A549 (cell line): ENCODE measurements at regions not wholly inside any gene's neighbourhood (a gene's known extent, or its start where the extent isn't known, plus 50 kb on each side); places are given as distances from the start of the nearest gene placed in this dataset.

Experiments used
- ATAC-seq, 2 experiments: fragments of 200-7000 bp in 1 of 2; fragments of >200 bp in 1 of 2; cut with Nextera tagmentation in 1 of 2; cut with Tn5 transposase in 1 of 2; 3 replicates each; pipeline versions ENCODE4 v1.8.0 to v1.9.1; 2018 to 2020; ENCODE audit warnings: mild to moderate bottlenecking in 1 of 2, moderate library complexity in 1 of 2
- CTCF ChIA-PET: fragments of 300-600 bp; sonication (Branson Sonifier 250); formaldehyde crosslinking; extraction: SDS; loops from one replicate; lab custom pipeline; 2021; ENCODE audit warnings: antibody characterized with exemption, inconsistent platforms; lab: Yijun Ruan, JAX
- POLR2A ChIA-PET: fragments of 350-600 bp; formaldehyde crosslinking; extraction: SDS; loops from one replicate; lab custom pipeline; 2021; ENCODE audit warnings: antibody characterized with exemption, inconsistent platforms; lab: Yijun Ruan, JAX
- DNase-seq, 2 experiments: peaks; one replicate each; pipeline versions ENCODE4 v3.0.0 to v3.0.0-alpha.2; 2011 to 2016; ENCODE audit warnings: low read depth in 1 of 2, low spot score in 1 of 2
- FAIRE-seq: peaks from 2 replicates; lab custom pipeline; 2011; peaks lifted over from hg19 to GRCh38; lab: Jason Lieb, UNC
- H3K27ac ChIP-seq, 2 experiments: fragments of >200 bp; sonication (Bioruptor Twin); formaldehyde crosslinking; 3 replicates each; pipeline ENCODE4 v1.5.1; 2016 to 2017
- H3K4me1 ChIP-seq: fragments of >200 bp; sonication (Bioruptor Twin); formaldehyde crosslinking; 3 replicates; pipeline ENCODE4 v1.6.1; 2016
- H3K4me2 ChIP-seq: fragments of >200 bp; sonication (Bioruptor Twin); formaldehyde crosslinking; 3 replicates; pipeline ENCODE4 v1.6.1; 2016
- H3K4me3 ChIP-seq: fragments of >200 bp; sonication (Bioruptor Twin); formaldehyde crosslinking; 3 replicates; pipeline ENCODE4 v1.5.1; 2016
- H3K9me3 ChIP-seq: fragments of >200 bp; sonication (Bioruptor Twin); formaldehyde crosslinking; 3 replicates; pipeline ENCODE4 v1.6.1; 2016
- BHLHE40 ChIP-seq: IDR thresholded peaks from 2 replicates; pipeline ENCODE4 v1.6.1; 2012; ENCODE audit warnings: low read depth, low read length, inconsistent platforms
- CBX2 ChIP-seq: fragments of 200-600 bp; sonication (generic); IDR thresholded peaks from 2 replicates; pipeline ENCODE4 v1.6.1; 2016; ENCODE audit warnings: low read depth, mild to moderate bottlenecking, borderline replicate concordance
- CBX8 ChIP-seq: fragments of 200-600 bp; sonication (generic); IDR thresholded peaks from 2 replicates; pipeline ENCODE4 v1.6.1; 2016
- CHD2 ChIP-seq: fragments of 150-350 bp; IDR thresholded peaks from 2 replicates; pipeline ENCODE4 v1.6.1; 2014; ENCODE audit warnings: low read length; ENCODE audit not compliant: partially characterized antibody
- EP300 ChIP-seq, 2 experiments: fragments of >200 bp; sonication (Bioruptor Twin); formaldehyde crosslinking; IDR thresholded peaks; 2 replicates in 1 of 2; 3 replicates in 1 of 2; pipeline ENCODE4 v1.6.1; 2016 to 2017
- ESRRA ChIP-seq: fragments of 150-350 bp; IDR thresholded peaks from 2 replicates; pipeline ENCODE4 v1.6.1; 2014; ENCODE audit warnings: mild to moderate bottlenecking, low read length, borderline replicate concordance
- FOSL2 ChIP-seq, 2 experiments: fragments of 450-650 bp in 1 of 2; fragments of >200 bp in 1 of 2; sonication (Bioruptor Twin) in 1 of 2; formaldehyde crosslinking; IDR thresholded peaks; 2 replicates each; pipeline versions ENCODE4 v1.5.0 to v1.6.1; 2016 to 2020; ENCODE audit warnings: mild to moderate bottlenecking in 1 of 2, moderate library complexity in 1 of 2
- FOXS1 ChIP-seq: fragments of 250-450 bp; sonication (Bioruptor Pico); IDR thresholded peaks from 2 replicates; pipeline ENCODE4 v1.5.0; 2020; ENCODE audit warnings: mild to moderate bottlenecking, moderate library complexity
- HDAC2 ChIP-seq: fragments of 200-600 bp; sonication (generic); IDR thresholded peaks from 2 replicates; pipeline ENCODE4 v1.6.1; 2016
- HOXA7 ChIP-seq: fragments of 250-450 bp; sonication (Bioruptor Pico); IDR thresholded peaks from 2 replicates; pipeline ENCODE4 v1.5.0; 2020; ENCODE audit warnings: mild to moderate bottlenecking, moderate library complexity
- KDM5A ChIP-seq: fragments of 200-600 bp; sonication (generic); IDR thresholded peaks from 2 replicates; pipeline ENCODE4 v1.6.1; 2016; ENCODE audit warnings: antibody characterized with exemption, mild to moderate bottlenecking
- MAFK ChIP-seq: fragments of 450-650 bp; IDR thresholded peaks from 2 replicates; pipeline ENCODE4 v1.6.1; 2014; ENCODE audit not compliant: partially characterized antibody
- NFE2L2 ChIP-seq: fragments of 150-350 bp; conservative IDR thresholded peaks from 2 replicates; pipeline ENCODE4 v1.6.1; 2014; ENCODE audit warnings: low read length
- RAD21 ChIP-seq, 2 experiments: fragments of >200 bp in 1 of 2; sonication (Bioruptor Twin) in 1 of 2; formaldehyde crosslinking in 1 of 2; IDR thresholded peaks in 1 of 2; conservative IDR thresholded peaks in 1 of 2; 2 replicates in 1 of 2; 3 replicates in 1 of 2; pipeline ENCODE4 v1.6.1; 2012 to 2018; ENCODE audit warnings: inconsistent platforms in 1 of 2
- SMC3 ChIP-seq: fragments of >200 bp; sonication (Bioruptor Twin); formaldehyde crosslinking; IDR thresholded peaks from 3 replicates; pipeline ENCODE4 v1.6.1; 2018; ENCODE audit warnings: inconsistent platforms
- SREBF2 ChIP-seq: fragments of 450-650 bp; IDR thresholded peaks from 2 replicates; pipeline ENCODE4 v1.6.1; 2014; ENCODE audit warnings: mild to moderate bottlenecking, moderate library complexity
- TFCP2L1 ChIP-seq: fragments of 250-450 bp; sonication (Bioruptor Pico); IDR thresholded peaks from 2 replicates; pipeline ENCODE4 v1.5.0; 2021; ENCODE audit warnings: mild to moderate bottlenecking
- TP53 ChIP-seq: fragments of 250-450 bp; sonication (Bioruptor Pico); IDR thresholded peaks from 2 replicates; pipeline ENCODE4 v1.5.0; 2021; ENCODE audit warnings: mild to moderate bottlenecking, moderate library complexity
- ZNF302 ChIP-seq: fragments of 250-450 bp; sonication (Bioruptor Pico); IDR thresholded peaks from 2 replicates; pipeline ENCODE4 v1.9.0; 2021; ENCODE audit warnings: inconsistent platforms, mild to moderate bottlenecking, moderate library complexity
- WGBS: methylation state at CpG from one replicate; pipeline ENCODE4 v1.1.6; 2017; ENCODE audit errors: missing lambda C conversion rate; 5-methylcytosine and 5-hydroxymethylcytosine counted together
- TF ChIP-seq, protein P1 (sequence below): IDR thresholded peaks from 2 replicates; pipeline ENCODE4 v1.6.1; 2012
- TF ChIP-seq, protein P2 (sequence below): IDR thresholded peaks from 2 replicates; pipeline ENCODE4 v1.6.1; 2012
- TF ChIP-seq, protein P3 (sequence below): fragments of >200 bp; sonication (Bioruptor Twin); formaldehyde crosslinking; IDR thresholded peaks from 3 replicates; pipeline ENCODE4 v1.5.1; 2016
- TF ChIP-seq, protein P4 (sequence below): fragments of >200 bp; sonication (Bioruptor Twin); formaldehyde crosslinking; IDR thresholded peaks from 3 replicates; pipeline ENCODE4 v1.6.1; 2016

DNA sequence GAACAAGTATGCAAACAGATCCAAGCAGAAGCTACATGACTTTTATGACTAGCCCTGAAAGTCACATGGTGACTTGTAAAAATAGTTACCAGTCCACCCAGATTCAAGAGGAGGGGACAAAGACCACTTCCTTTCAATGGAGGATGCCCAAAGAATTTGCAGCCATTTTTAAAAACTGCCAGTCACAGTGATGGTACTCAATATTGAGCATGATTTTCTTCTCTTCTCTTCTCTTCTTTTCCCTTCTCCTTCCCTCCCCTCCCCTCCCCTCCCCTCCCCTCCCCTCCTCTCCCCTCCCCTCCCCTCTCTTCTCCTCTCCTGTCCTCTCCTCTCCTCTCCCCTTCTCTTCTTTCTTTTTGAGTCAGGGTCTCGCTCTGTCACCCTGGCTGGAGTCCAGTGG is 286.9 kb downstream of the PARP8 start:
- 0% methylated on average over 1 of the region's 1 CpG for WGBS
- no peak overlapping the region for H3K4me2 ChIP-seq
- FAIRE-seq (no peak), DNase-seq (no peak), ATAC-seq (no peak)
- no peak overlapping the region for H3K27ac ChIP-seq
- 0 out of 2 replicates have a peak, but pooled peaks have one; percentile 12 for TF ChIP-seq NFE2L2
- no peak for TF ChIP-seq TFCP2L1 (CRISPR knock-in tag)
- no peak for TF ChIP-seq FOXS1 (CRISPR knock-in tag)
- no peak for TF ChIP-seq ESRRA
- TF ChIP-seq KDM5A: no peak
- TF ChIP-seq, protein P1, sequence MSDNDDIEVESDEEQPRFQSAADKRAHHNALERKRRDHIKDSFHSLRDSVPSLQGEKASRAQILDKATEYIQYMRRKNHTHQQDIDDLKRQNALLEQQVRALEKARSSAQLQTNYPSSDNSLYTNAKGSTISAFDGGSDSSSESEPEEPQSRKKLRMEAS: no peak
- no peak for TF ChIP-seq CHD2
- no peak overlapping the region for H3K4me3 ChIP-seq
- H3K9me3 ChIP-seq: no peaks in the 10 kb centered on the region
- ChIA-PET POLR2A (no interaction called here), CTCF (interaction anchor here (0.7 kb wide), 1 partner anchor 8 kb away, joined by 3 read pairs; no protein-coding TSS in a partner anchor)
- no peaks in the 10 kb centered on the region for H3K4me1 ChIP-seq

DNA sequence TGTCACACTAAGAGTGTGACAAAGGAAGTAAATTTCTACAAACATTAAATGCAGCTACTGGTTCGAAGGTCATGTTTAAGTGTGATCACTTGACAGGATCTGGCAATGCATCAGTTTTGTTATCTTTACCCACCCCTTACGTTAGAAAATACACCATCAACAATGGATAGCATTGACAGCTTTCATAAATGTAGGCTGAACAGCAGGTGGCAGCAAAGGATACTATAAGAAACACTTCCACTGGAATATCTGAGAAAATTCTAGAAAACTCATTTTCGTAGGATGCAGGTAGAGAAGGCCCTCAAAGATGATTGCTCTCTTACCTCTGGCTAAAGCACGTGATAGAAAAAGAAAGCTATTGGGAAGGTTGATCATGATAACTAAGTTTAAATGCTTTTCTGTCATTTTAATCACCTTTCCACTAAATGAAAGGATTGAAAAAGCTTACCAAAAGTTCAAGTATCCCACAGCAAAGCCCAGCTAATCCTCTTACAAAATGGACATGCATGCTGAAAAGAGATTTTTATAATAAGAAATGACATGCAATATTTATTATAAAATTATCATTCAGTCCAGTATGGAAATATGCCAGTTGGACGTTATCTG is 292.5 kb downstream of the PARP8 start:
- Histone ChIP-seq H3K4me1 (no peaks in the 10 kb centered on the region), H3K27ac (no peak overlapping the region), H3K9me3 (no peaks in the 10 kb centered on the region), H3K4me3 (no peak overlapping the region), H3K4me2 (no peak overlapping the region)
- peak in 1 of 2 experiments; percentile 62; a peak in 2 of 6 replicates for ATAC-seq
- WGBS: 1% methylated on average over 5 of the region's 5 CpGs
- DNase-seq: peak; percentile 19 to 35
- CTCF ChIA-PET: interaction anchor here (0.7 to 4.7 kb wide), 19 partner anchors 9 to 1701 kb away, joined by 3 to 22 read pairs (median 4); no protein-coding TSS in a partner anchor
- TF ChIP-seq ZNF302 (CRISPR knock-in tag) (no peak), SMC3 (peak; percentile 48; the same call in 2 of the 3 replicates), TFCP2L1 (CRISPR knock-in tag) (no peak), FOXS1 (CRISPR knock-in tag) (no peak), SREBF2 (no peak), HOXA7 (CRISPR knock-in tag) (no peak), CBX2 (no peak), RAD21 (conservative IDR thresholded peaks at IDR 0.05 in 1 of 2, IDR thresholded peaks at IDR 0.05 in 1 of 2) (peak; percentile 58 to 60), CBX8 (no peak), HDAC2 (no peak), EP300 (IDR thresholded peaks at IDR 0.05) (no peak), FOSL2 (IDR thresholded peaks at IDR 0.05) (no peak), FOSL2 (CRISPR knock-in tag; IDR thresholded peaks at IDR 0.05) (no peak), BHLHE40 (no peak), MAFK (no peak), TP53 (CRISPR knock-in tag) (no peak)
- TF ChIP-seq, protein P2, sequence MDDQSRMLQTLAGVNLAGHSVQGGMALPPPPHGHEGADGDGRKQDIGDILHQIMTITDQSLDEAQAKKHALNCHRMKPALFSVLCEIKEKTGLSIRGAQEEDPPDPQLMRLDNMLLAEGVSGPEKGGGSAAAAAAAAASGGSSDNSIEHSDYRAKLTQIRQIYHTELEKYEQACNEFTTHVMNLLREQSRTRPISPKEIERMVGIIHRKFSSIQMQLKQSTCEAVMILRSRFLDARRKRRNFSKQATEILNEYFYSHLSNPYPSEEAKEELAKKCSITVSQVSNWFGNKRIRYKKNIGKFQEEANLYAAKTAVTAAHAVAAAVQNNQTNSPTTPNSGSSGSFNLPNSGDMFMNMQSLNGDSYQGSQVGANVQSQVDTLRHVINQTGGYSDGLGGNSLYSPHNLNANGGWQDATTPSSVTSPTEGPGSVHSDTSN: no peak
- TF ChIP-seq, protein P3, sequence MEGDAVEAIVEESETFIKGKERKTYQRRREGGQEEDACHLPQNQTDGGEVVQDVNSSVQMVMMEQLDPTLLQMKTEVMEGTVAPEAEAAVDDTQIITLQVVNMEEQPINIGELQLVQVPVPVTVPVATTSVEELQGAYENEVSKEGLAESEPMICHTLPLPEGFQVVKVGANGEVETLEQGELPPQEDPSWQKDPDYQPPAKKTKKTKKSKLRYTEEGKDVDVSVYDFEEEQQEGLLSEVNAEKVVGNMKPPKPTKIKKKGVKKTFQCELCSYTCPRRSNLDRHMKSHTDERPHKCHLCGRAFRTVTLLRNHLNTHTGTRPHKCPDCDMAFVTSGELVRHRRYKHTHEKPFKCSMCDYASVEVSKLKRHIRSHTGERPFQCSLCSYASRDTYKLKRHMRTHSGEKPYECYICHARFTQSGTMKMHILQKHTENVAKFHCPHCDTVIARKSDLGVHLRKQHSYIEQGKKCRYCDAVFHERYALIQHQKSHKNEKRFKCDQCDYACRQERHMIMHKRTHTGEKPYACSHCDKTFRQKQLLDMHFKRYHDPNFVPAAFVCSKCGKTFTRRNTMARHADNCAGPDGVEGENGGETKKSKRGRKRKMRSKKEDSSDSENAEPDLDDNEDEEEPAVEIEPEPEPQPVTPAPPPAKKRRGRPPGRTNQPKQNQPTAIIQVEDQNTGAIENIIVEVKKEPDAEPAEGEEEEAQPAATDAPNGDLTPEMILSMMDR: peak; percentile 52
- TF ChIP-seq, protein P4, sequence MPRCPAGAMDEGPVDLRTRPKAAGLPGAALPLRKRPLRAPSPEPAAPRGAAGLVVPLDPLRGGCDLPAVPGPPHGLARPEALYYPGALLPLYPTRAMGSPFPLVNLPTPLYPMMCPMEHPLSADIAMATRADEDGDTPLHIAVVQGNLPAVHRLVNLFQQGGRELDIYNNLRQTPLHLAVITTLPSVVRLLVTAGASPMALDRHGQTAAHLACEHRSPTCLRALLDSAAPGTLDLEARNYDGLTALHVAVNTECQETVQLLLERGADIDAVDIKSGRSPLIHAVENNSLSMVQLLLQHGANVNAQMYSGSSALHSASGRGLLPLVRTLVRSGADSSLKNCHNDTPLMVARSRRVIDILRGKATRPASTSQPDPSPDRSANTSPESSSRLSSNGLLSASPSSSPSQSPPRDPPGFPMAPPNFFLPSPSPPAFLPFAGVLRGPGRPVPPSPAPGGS: no peak
- FAIRE-seq: no peak
- POLR2A ChIA-PET: no interaction called here
